ENCODE measurements at regions not wholly inside any gene's neighbourhood (a gene's known extent, or its start where the extent isn't known, plus 50 kb on each side); places are given as distances from the start of the nearest gene placed in this dataset.
"Not testable (repeated sequence)": the region's sequence is repeated elsewhere in the genome, so short reads cannot be mapped to it uniquely, and the experiment has no call there.

- H3K9me3 ChIP-seq (ENCODE audit: control insufficient read depth, insufficient read depth, low read length) = no peaks in the 10 kb centered on the region
Observed at GRCh38 chr1:3998086-3998485, 98.0 kb upstream of the C1orf174 start.

GRCh38 chr1:3999514-3999913 is 99.4 kb upstream of the C1orf174 start:
- H3K9me3 ChIP-seq (ENCODE audit: control insufficient read depth, insufficient read depth, low read length); H3K27me3 ChIP-seq (ENCODE audit: control insufficient read depth, low read length); H4K20me1 ChIP-seq (ENCODE audit: control insufficient read depth, insufficient read depth, low read depth, low read length); H3K27ac ChIP-seq (ENCODE audit: low read depth, low read length); H3K36me3 ChIP-seq (ENCODE audit: control insufficient read depth, low read length); H3F3A ChIP-seq (ENCODE audit: control insufficient read depth, insufficient read depth); H3K9me2 ChIP-seq (replicated peaks; ENCODE audit: control insufficient read depth, low read length); H3K79me2 ChIP-seq (ENCODE audit: control insufficient read depth, low read length); H3K4me1 ChIP-seq (ENCODE audit: control insufficient read depth, low read length); H3K4me3 ChIP-seq (ENCODE audit: low read length); H3K4me2 ChIP-seq (ENCODE audit: low read length): not testable (repeated sequence)

More at GRCh38 chr1:3998086-3998485, 98.0 kb upstream of the C1orf174 start:
- Histone ChIP-seq H3K27ac (ENCODE audit: low read depth, low read length) (no peak overlapping the region), H3K4me2 (ENCODE audit: low read length) (no peak overlapping the region), H3K4me1 (ENCODE audit: control insufficient read depth, low read length) (peaks cover 3% of the 10 kb centered on the region; the same call in 1 of the 2 replicates), H3K27me3 (ENCODE audit: control insufficient read depth, low read length) (no peaks in the 10 kb centered on the region), H3K9me2 (replicated peaks; ENCODE audit: control insufficient read depth, low read length) (no peaks in the 10 kb centered on the region), H3F3A (ENCODE audit: control insufficient read depth, insufficient read depth) (no peaks in the 10 kb centered on the region), H3K4me3 (ENCODE audit: low read length) (no peak overlapping the region), H4K20me1 (ENCODE audit: control insufficient read depth, insufficient read depth, low read depth, low read length) (no peaks in the 10 kb centered on the region), H3K36me3 (ENCODE audit: control insufficient read depth, low read length) (no peaks in the 10 kb centered on the region), H3K79me2 (ENCODE audit: control insufficient read depth, low read length) (no peaks in the 10 kb centered on the region)
- no peak for TF ChIP-seq EZH2phosphoT487 (IDR thresholded peaks at IDR 0.05; ENCODE audit: borderline replicate concordance, low read length)
- no peak for TF ChIP-seq CTCF (IDR thresholded peaks at IDR 0.05; ENCODE audit: low read depth, low read length, poor library complexity, severe bottlenecking)

- Histone ChIP-seq H4K20me1 (ENCODE audit: control insufficient read depth, insufficient read depth, low read depth, low read length) (no peaks in the 10 kb centered on the region), H3K36me3 (ENCODE audit: control insufficient read depth, low read length) (no peaks in the 10 kb centered on the region), H3K79me2 (ENCODE audit: control insufficient read depth, low read length) (no peaks in the 10 kb centered on the region), H3K27me3 (ENCODE audit: control insufficient read depth, low read length) (no peaks in the 10 kb centered on the region), H3F3A (ENCODE audit: control insufficient read depth, insufficient read depth) (no peaks in the 10 kb centered on the region), H3K4me3 (ENCODE audit: low read length) (no peak overlapping the region), H3K4me1 (ENCODE audit: control insufficient read depth, low read length) (peaks cover 12% of the 10 kb centered on the region), H3K4me2 (ENCODE audit: low read length) (no peak overlapping the region), H3K9me2 (replicated peaks; ENCODE audit: control insufficient read depth, low read length) (no peaks in the 10 kb centered on the region), H3K9me3 (ENCODE audit: control insufficient read depth, insufficient read depth, low read length) (no peaks in the 10 kb centered on the region), H3K27ac (ENCODE audit: low read depth, low read length) (no peak overlapping the region)
- TF ChIP-seq EZH2phosphoT487 (IDR thresholded peaks at IDR 0.05; ENCODE audit: borderline replicate concordance, low read length) = no peak
- no peak for TF ChIP-seq CTCF (IDR thresholded peaks at IDR 0.05; ENCODE audit: low read depth, low read length, poor library complexity, severe bottlenecking)
Observed at GRCh38 chr1:3999941-4000735, 100.1 kb upstream of the C1orf174 start.

GRCh38 chr1:4000811-4001251 is 100.8 kb upstream of the C1orf174 start:
- Histone ChIP-seq H3K4me2 (ENCODE audit: low read length) (no peak overlapping the region), H3F3A (ENCODE audit: control insufficient read depth, insufficient read depth) (no peaks in the 10 kb centered on the region), H3K9me2 (replicated peaks; ENCODE audit: control insufficient read depth, low read length) (no peaks in the 10 kb centered on the region), H3K79me2 (ENCODE audit: control insufficient read depth, low read length) (no peaks in the 10 kb centered on the region), H3K36me3 (ENCODE audit: control insufficient read depth, low read length) (no peaks in the 10 kb centered on the region), H4K20me1 (ENCODE audit: control insufficient read depth, insufficient read depth, low read depth, low read length) (no peaks in the 10 kb centered on the region), H3K27ac (ENCODE audit: low read depth, low read length) (no peak overlapping the region), H3K9me3 (ENCODE audit: control insufficient read depth, insufficient read depth, low read length) (no peaks in the 10 kb centered on the region), H3K4me3 (ENCODE audit: low read length) (no peak overlapping the region), H3K4me1 (ENCODE audit: control insufficient read depth, low read length) (peaks cover 19% of the 10 kb centered on the region), H3K27me3 (ENCODE audit: control insufficient read depth, low read length) (no peaks in the 10 kb centered on the region)
- TF ChIP-seq EZH2phosphoT487 (IDR thresholded peaks at IDR 0.05; ENCODE audit: borderline replicate concordance, low read length) (no peak), CTCF (IDR thresholded peaks at IDR 0.05; ENCODE audit: low read depth, low read length, poor library complexity, severe bottlenecking) (no peak)

All from DOHH2 (cell line).